Mesenchymal stem cell (in vitro differentiated cells and primary cell): ENCODE measurements at regions not wholly inside any gene's neighbourhood (a gene's known extent, or its start where the extent isn't known, plus 50 kb on each side); places are given as distances from the start of the nearest gene placed in this dataset.

Experiments
- DNase-seq: peaks from one replicate; pipeline ENCODE4 v3.0.0-alpha.2; 2013
- H2AFZ ChIP-seq: one replicate; pipeline ENCODE4 v1.6.1; 2013; ENCODE audit warnings: low read depth, mild to moderate bottlenecking, control low read depth, inconsistent platforms, low read length, moderate library complexity
- H2AK5ac ChIP-seq: 2 replicates; pipeline ENCODE4 v1.6.1; 2013; ENCODE audit warnings: low read length, moderate library complexity, mild to moderate bottlenecking, inconsistent platforms; ENCODE audit not compliant: severe bottlenecking
- H2BK120ac ChIP-seq: one replicate; pipeline ENCODE4 v1.6.1; 2013; ENCODE audit warnings: low read depth, mild to moderate bottlenecking, inconsistent platforms, low read length, moderate library complexity
- H2BK12ac ChIP-seq, 2 experiments: one replicate each; pipeline ENCODE4 v1.6.1; 2013; ENCODE audit warnings: inconsistent platforms in 2 of 2, low read length in 2 of 2, mild to moderate bottlenecking in 2 of 2, moderate library complexity in 2 of 2, control low read depth in 1 of 2
- H2BK15ac ChIP-seq: one replicate; pipeline ENCODE4 v1.6.1; 2013; ENCODE audit warnings: mild to moderate bottlenecking, low read depth, inconsistent platforms; ENCODE audit not compliant: poor library complexity, severe bottlenecking
- H2BK5ac ChIP-seq: 2 replicates; pipeline ENCODE4 v1.6.1; 2013; ENCODE audit warnings: low read depth, mild to moderate bottlenecking, low read length, control low read depth, inconsistent platforms; ENCODE audit not compliant: poor library complexity, severe bottlenecking
- H3K14ac ChIP-seq, 2 experiments: one replicate each; pipeline ENCODE4 v1.6.1; 2013; ENCODE audit warnings: inconsistent platforms in 2 of 2, low read length in 2 of 2, control low read depth in 1 of 2, mild to moderate bottlenecking in 1 of 2, moderate library complexity in 1 of 2
- H3K18ac ChIP-seq, 2 experiments: one replicate each; pipeline ENCODE4 v1.6.1; 2013; ENCODE audit warnings: inconsistent platforms in 2 of 2, low read length in 2 of 2, control low read depth in 1 of 2, low read depth in 1 of 2, mild to moderate bottlenecking in 1 of 2
- H3K23ac ChIP-seq, 2 experiments: one replicate each; pipeline ENCODE4 v1.6.1; 2013; ENCODE audit warnings: inconsistent platforms in 2 of 2, low read length in 2 of 2, mild to moderate bottlenecking in 2 of 2, moderate library complexity in 2 of 2, control low read depth in 1 of 2
- H3K27ac ChIP-seq: 2 replicates; pipeline ENCODE4 v1.5.1; 2013; ENCODE audit warnings: mild to moderate bottlenecking, moderate library complexity, low read length, control low read depth, inconsistent platforms; ENCODE audit not compliant: poor library complexity, severe bottlenecking
- H3K27me3 ChIP-seq, 2 experiments: 2 replicates each; pipeline versions ENCODE4 v1.6.1 to v1.7.0; 2013; ENCODE audit warnings: low read length in 2 of 2, mild to moderate bottlenecking in 2 of 2, moderate library complexity in 2 of 2, control low read depth in 1 of 2, inconsistent platforms in 1 of 2; ENCODE audit not compliant: control insufficient read depth in 1 of 2, insufficient read depth in 1 of 2
- H3K36me3 ChIP-seq, 2 experiments: 2 replicates each; pipeline versions ENCODE4 v1.6.1 to v1.7.0; 2013; ENCODE audit warnings: low read length in 2 of 2, control low read depth in 1 of 2, inconsistent platforms in 1 of 2, low read depth in 1 of 2, mild to moderate bottlenecking in 1 of 2; ENCODE audit not compliant: insufficient read depth in 2 of 2, control insufficient read depth in 1 of 2
- H3K4ac ChIP-seq, 2 experiments: one replicate each; pipeline ENCODE4 v1.6.1; 2013; ENCODE audit warnings: inconsistent platforms in 2 of 2, low read length in 2 of 2, mild to moderate bottlenecking in 2 of 2, moderate library complexity in 2 of 2, control low read depth in 1 of 2, low read depth in 1 of 2
- H3K4me1 ChIP-seq: 2 replicates; pipeline ENCODE4 v1.6.1; 2013; ENCODE audit warnings: low read depth, low read length, control low read depth; ENCODE audit not compliant: control insufficient read depth, insufficient read depth
- H3K4me2 ChIP-seq: 2 replicates; pipeline ENCODE4 v1.6.1; 2013; ENCODE audit warnings: low read length, mild to moderate bottlenecking, inconsistent platforms; ENCODE audit not compliant: poor library complexity, severe bottlenecking
- H3K4me3 ChIP-seq, 2 experiments: 2 replicates each; pipeline versions ENCODE4 v1.5.1 to v1.7.0; 2013; ENCODE audit warnings: low read length in 2 of 2, mild to moderate bottlenecking in 2 of 2, control low read depth in 1 of 2, low read depth in 1 of 2; ENCODE audit not compliant: insufficient read depth in 1 of 2
- H3K79me1 ChIP-seq: replicated peaks from 2 replicates; pipeline ENCODE4 v1.6.1; 2013; ENCODE audit warnings: mild to moderate bottlenecking, control low read depth, low read length, inconsistent platforms; ENCODE audit not compliant: poor library complexity, severe bottlenecking
- H3K9ac ChIP-seq: 2 replicates; pipeline ENCODE4 v1.7.0; 2013; ENCODE audit warnings: mild to moderate bottlenecking, low read length, moderate library complexity
- H3K9me3 ChIP-seq: 2 replicates; pipeline ENCODE4 v1.7.0; 2013; ENCODE audit warnings: mild to moderate bottlenecking, low read length; ENCODE audit not compliant: control insufficient read depth
- H4K8ac ChIP-seq: one replicate; pipeline ENCODE4 v1.6.1; 2013; ENCODE audit warnings: inconsistent platforms, mild to moderate bottlenecking, low read length, moderate library complexity
- H4K91ac ChIP-seq: one replicate; pipeline ENCODE4 v1.6.1; 2013; ENCODE audit warnings: mild to moderate bottlenecking, low read length, inconsistent platforms
- WGBS: methylation state at CpG from one replicate; pipeline ENCODE4 v1.1.7; 2013; ENCODE audit warnings: mixed read lengths; 5-methylcytosine and 5-hydroxymethylcytosine counted together

DNA sequence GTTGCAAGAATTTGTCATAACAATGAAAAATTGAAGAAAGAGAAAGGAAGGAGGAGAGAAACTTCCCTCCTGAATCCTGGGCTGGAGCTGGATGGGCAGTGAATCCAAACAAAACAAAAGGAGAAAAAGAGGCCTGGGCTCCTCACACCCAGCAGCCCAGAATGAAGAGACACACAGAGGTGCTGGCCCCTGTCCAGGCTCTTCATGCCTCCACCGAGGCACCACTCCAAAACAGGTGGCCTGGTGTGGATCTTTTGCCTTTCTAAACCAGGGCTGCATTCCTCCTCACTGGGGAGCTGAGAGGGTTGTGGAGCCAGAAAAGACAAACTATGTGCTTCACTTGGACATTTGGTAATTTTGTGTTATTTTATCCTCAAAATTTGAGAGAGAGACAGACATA, 76.0 kb downstream of the FAM124B start:
- H3K18ac ChIP-seq = no peak overlapping the region
- H3K27me3 ChIP-seq = peaks cover 0 to 16% of the 10 kb centered on the region in 2 experiments
- H3K4me2 ChIP-seq = no peak overlapping the region
- H3K79me1 ChIP-seq = no peaks in the 10 kb centered on the region
- H2BK5ac ChIP-seq = no peak overlapping the region
- no peak overlapping the region for H3K4me3 ChIP-seq
- H3K36me3 ChIP-seq = no peaks in the 10 kb centered on the region
- no peak overlapping the region for H2BK120ac ChIP-seq
- H3K9me3 ChIP-seq = no peaks in the 10 kb centered on the region
- no peak overlapping the region for H3K9ac ChIP-seq
- DNase-seq = no peak
- no peak overlapping the region for H3K4ac ChIP-seq
- H4K8ac ChIP-seq = no peak overlapping the region
- no peak overlapping the region for H2AK5ac ChIP-seq
- no peak overlapping the region for H3K14ac ChIP-seq
- 80% methylated on average over 1 of the region's 1 CpG for WGBS
- H2AFZ ChIP-seq = no peak overlapping the region
- no peak overlapping the region for H2BK12ac ChIP-seq
- H3K23ac ChIP-seq = no peak overlapping the region
- H3K27ac ChIP-seq = no peak overlapping the region
- H4K91ac ChIP-seq = no peak overlapping the region
- no peak overlapping the region for H2BK15ac ChIP-seq
- H3K4me1 ChIP-seq = no peaks in the 10 kb centered on the region

GRCh38 chr2:224324604-224325003, 77.3 kb downstream of the FAM124B start:
- Histone ChIP-seq H2BK15ac (no peak overlapping the region), H4K91ac (no peak overlapping the region), H2BK120ac (no peak overlapping the region), H2BK12ac (no peak overlapping the region), H3K18ac (no peak overlapping the region), H3K9ac (no peak overlapping the region), H3K23ac (no peak overlapping the region), H3K9me3 (no peaks in the 10 kb centered on the region), H3K27ac (no peak overlapping the region), H3K4me3 (no peak overlapping the region), H4K8ac (no peak overlapping the region), H3K36me3 (no peaks in the 10 kb centered on the region), H3K4ac (no peak overlapping the region), H2AK5ac (no peak overlapping the region), H3K4me2 (no peak overlapping the region), H2BK5ac (no peak overlapping the region), H3K27me3 (peaks cover 0 to 28% of the 10 kb centered on the region in 2 experiments), H3K4me1 (no peaks in the 10 kb centered on the region), H2AFZ (no peak overlapping the region), H3K14ac (no peak overlapping the region), H3K79me1 (no peaks in the 10 kb centered on the region)
- WGBS = 80% methylated on average over 5 of the region's 5 CpGs
- no peak for DNase-seq

GRCh38 chr2:224320660-224321059, 81.2 kb downstream of the FAM124B start:
- Histone ChIP-seq H3K27ac (no peak overlapping the region), H4K8ac (no peak overlapping the region), H2BK5ac (no peak overlapping the region), H4K91ac (no peak overlapping the region), H2BK12ac (no peak overlapping the region), H3K23ac (no peak overlapping the region), H3K14ac (no peak overlapping the region), H3K27me3 (peaks cover 0 to 34% of the 10 kb centered on the region in 2 experiments), H3K4me1 (no peaks in the 10 kb centered on the region), H2BK15ac (no peak overlapping the region), H3K79me1 (no peaks in the 10 kb centered on the region), H2AFZ (no peak overlapping the region), H3K9me3 (no peaks in the 10 kb centered on the region), H3K9ac (no peak overlapping the region), H3K4me3 (no peak overlapping the region), H3K18ac (no peak overlapping the region), H3K4me2 (no peak overlapping the region), H2AK5ac (no peak overlapping the region), H3K36me3 (no peaks in the 10 kb centered on the region), H3K4ac (no peak overlapping the region), H2BK120ac (no peak overlapping the region)
- no peak for DNase-seq
- WGBS = 85% methylated on average over 1 of the region's 1 CpG

GRCh38 chr2:224319750-224320149, 82.2 kb downstream of the FAM124B start:
- no peak overlapping the region for H2BK15ac ChIP-seq
- no peak for DNase-seq
- no peaks in the 10 kb centered on the region for H3K4me1 ChIP-seq
- H3K9me3 ChIP-seq = no peaks in the 10 kb centered on the region
- H2BK12ac ChIP-seq = no peak overlapping the region
- no peak overlapping the region for H4K91ac ChIP-seq
- no peak overlapping the region for H3K4me2 ChIP-seq
- 83% methylated on average over 4 of the region's 5 CpGs for WGBS
- H4K8ac ChIP-seq = no peak overlapping the region
- no peak overlapping the region for H3K23ac ChIP-seq
- H3K14ac ChIP-seq = no peak overlapping the region
- peaks cover 0 to 34% of the 10 kb centered on the region in 2 experiments for H3K27me3 ChIP-seq
- H2AK5ac ChIP-seq = no peak overlapping the region
- H2BK5ac ChIP-seq = no peak overlapping the region
- no peak overlapping the region for H3K4me3 ChIP-seq
- H2AFZ ChIP-seq = no peak overlapping the region
- no peak overlapping the region for H3K27ac ChIP-seq
- no peaks in the 10 kb centered on the region for H3K79me1 ChIP-seq
- no peak overlapping the region for H3K4ac ChIP-seq
- no peaks in the 10 kb centered on the region for H3K36me3 ChIP-seq
- H2BK120ac ChIP-seq = no peak overlapping the region
- H3K18ac ChIP-seq = no peak overlapping the region
- H3K9ac ChIP-seq = no peak overlapping the region
